HepG2 (cell line): ENCODE measurements at regions not wholly inside any gene's neighbourhood (a gene's known extent, or its start where the extent isn't known, plus 50 kb on each side); places are given as distances from the start of the nearest gene placed in this dataset.
A peak's percentile ranks its signal among the peaks of the same experiment; 100 is the strongest.

Experiments
- ATAC-seq: fragments of 200-7000 bp; cut with Tn5 transposase; 3 replicates; pipeline ENCODE4 v1.9.1; 2020; ENCODE audit warnings: mild to moderate bottlenecking, moderate library complexity
- BruUV-seq: library from RNA; stranded (reverse); fragments of 400-500 nt; replicated peaks from 2 replicates; lab custom pipeline; 2021; lab: Mats Ljungman, UMichigan
- CTCF ChIA-PET: fragments of 300-600 bp; formaldehyde crosslinking; extraction: SDS; loops from one replicate; lab custom pipeline; 2021; ENCODE audit warnings: low total read pairs, inconsistent platforms, low intra/inter-chr PET ratio; lab: Yijun Ruan, JAX
- POLR2A ChIA-PET: fragments of 350-600 bp; sonication (Branson Sonifier 250); formaldehyde crosslinking; loops from one replicate; lab custom pipeline; 2020; ENCODE audit warnings: antibody characterized with exemption, inconsistent platforms; lab: Yijun Ruan, JAX
- DNase-seq: peaks from one replicate; pipeline ENCODE4 v3.0.0-alpha.2; 2015; ENCODE audit warnings: low spot score
- FAIRE-seq: peaks from 3 replicates; lab custom pipeline; 2011; peaks lifted over from hg19 to GRCh38; lab: Jason Lieb, UNC
- H2AFZ ChIP-seq: one replicate; pipeline ENCODE4 v1.6.1; 2011; ENCODE audit warnings: low read length, inconsistent platforms
- H3K27ac ChIP-seq: fragments of 300-600 bp; 3 replicates; pipeline ENCODE4 v1.8.0; 2011; ENCODE audit warnings: mixed run types, mild to moderate bottlenecking, mixed read lengths, low read length, inconsistent platforms; ENCODE audit not compliant: insufficient read depth; ENCODE audit errors: extremely low read length
- H3K27me3 ChIP-seq, 2 experiments: fragments of 200-600 bp in 1 of 2; 2 replicates in 1 of 2; 3 replicates in 1 of 2; pipeline versions ENCODE4 v1.6.0 to v1.8.0; 2011; ENCODE audit warnings: low read length in 2 of 2, mild to moderate bottlenecking in 2 of 2, moderate library complexity in 2 of 2, inconsistent platforms in 1 of 2; ENCODE audit not compliant: insufficient read depth in 2 of 2, control insufficient read depth in 1 of 2
- H3K36me3 ChIP-seq, 2 experiments: fragments of 200-600 bp in 1 of 2; replicated peaks in 1 of 2; 2 replicates in 1 of 2; 3 replicates in 1 of 2; pipeline versions ENCODE4 v1.5.1 to v1.8.0; 2011; ENCODE audit warnings: low read length in 2 of 2, inconsistent platforms in 1 of 2; ENCODE audit not compliant: insufficient read depth in 2 of 2, control insufficient read depth in 1 of 2
- H3K4me1 ChIP-seq: 2 replicates; pipeline ENCODE4 v1.5.1; 2012; ENCODE audit warnings: low read length, inconsistent platforms; ENCODE audit not compliant: insufficient read depth
- H3K4me2 ChIP-seq: 2 replicates; pipeline ENCODE4 v1.6.0; 2011; ENCODE audit warnings: low read depth, low read length, inconsistent platforms
- H3K4me3 ChIP-seq, 3 experiments: fragments of 200-600 bp in 1 of 3; sonication (generic), shearing (Covaris generic) in 1 of 3; replicated peaks in 1 of 3; 2 replicates each; pipeline ENCODE4 v1.5.1; 2011 to 2016; ENCODE audit warnings: low read length in 3 of 3, inconsistent platforms in 2 of 3, low read depth in 2 of 3, mild to moderate bottlenecking in 2 of 3, control low read depth in 1 of 3, mixed read lengths in 1 of 3; ENCODE audit not compliant: insufficient read depth in 1 of 3
- H3K79me2 ChIP-seq: one replicate; pipeline ENCODE4 v1.6.1; 2011; ENCODE audit warnings: low read length, inconsistent platforms; ENCODE audit not compliant: insufficient read depth
- H3K9ac ChIP-seq: 2 replicates; pipeline ENCODE4 v1.6.0; 2011; ENCODE audit warnings: mild to moderate bottlenecking, low read depth, low read length, inconsistent platforms; ENCODE audit not compliant: insufficient read depth
- H3K9me3 ChIP-seq: 2 replicates; pipeline ENCODE4 v1.5.1; 2012; ENCODE audit warnings: mild to moderate bottlenecking, low read length
- H4K20me1 ChIP-seq: 2 replicates; pipeline ENCODE4 v1.6.0; 2011; ENCODE audit warnings: inconsistent platforms, mild to moderate bottlenecking, low read length, moderate library complexity; ENCODE audit not compliant: insufficient read depth
- ERF ChIP-seq: IDR thresholded peaks from 2 replicates; pipeline ENCODE4 v1.6.1; 2018; ENCODE audit warnings: missing biosample characterization, missing genetic modification reagents
- FOXA3 ChIP-seq: IDR thresholded peaks from 2 replicates; pipeline ENCODE4 v1.6.1; 2016; ENCODE audit warnings: missing genetic modification reagents, missing compliant biosample characterization
- KDM5B ChIP-seq: sonication (generic); formaldehyde crosslinking; IDR thresholded peaks from 2 replicates; pipeline ENCODE4 v1.4.0; 2020; ENCODE audit warnings: missing genetic modification reagents, mild to moderate bottlenecking, borderline replicate concordance
- MAFF ChIP-seq: IDR thresholded peaks from 2 replicates; pipeline ENCODE4 v1.6.1; 2011; ENCODE audit warnings: low read depth, low read length, improper control_type of control experiment
- MAFK ChIP-seq, 2 experiments: IDR thresholded peaks in 1 of 2; conservative IDR thresholded peaks in 1 of 2; 2 replicates each; pipeline ENCODE4 v1.6.1; 2011; ENCODE audit warnings: improper control_type of control experiment in 2 of 2, low read length in 2 of 2
- NFIC ChIP-seq: IDR thresholded peaks from 2 replicates; pipeline ENCODE4 v1.6.1; 2012; ENCODE audit warnings: mild to moderate bottlenecking, low read length, inconsistent platforms
- SRSF1 ChIP-seq: fragments of 200-400 bp; formaldehyde crosslinking; optimal IDR thresholded peaks from 2 replicates; pipeline ENCODE3; 2017; ENCODE audit warnings: mild to moderate bottlenecking, low read depth, low read length, moderate library complexity
- ZEB1 ChIP-seq: IDR thresholded peaks from 2 replicates; pipeline ENCODE4 v1.6.1; 2012; ENCODE audit warnings: mild to moderate bottlenecking, low read depth, inconsistent platforms; ENCODE audit not compliant: insufficient replicate concordance
- ZIK1 ChIP-seq: sonication (generic); formaldehyde crosslinking; IDR thresholded peaks from 2 replicates; pipeline ENCODE4 v1.5.0; 2020; ENCODE audit warnings: mild to moderate bottlenecking, low read depth, missing genetic modification reagents, borderline replicate concordance
- ZNF30 ChIP-seq: sonication (generic); formaldehyde crosslinking; IDR thresholded peaks from 2 replicates; pipeline ENCODE4 v1.5.0; 2020; ENCODE audit warnings: mild to moderate bottlenecking, missing genetic modification reagents
- ZNF510 ChIP-seq: sonication (generic); formaldehyde crosslinking; IDR thresholded peaks from 2 replicates; pipeline ENCODE4 v1.4.0; 2020; ENCODE audit warnings: low read depth, mild to moderate bottlenecking, missing genetic modification reagents
- WGBS: methylation state at CpG from one replicate; pipeline ENCODE4 v1.1.6; 2017; ENCODE audit warnings: low lambda C conversion rate; 5-methylcytosine and 5-hydroxymethylcytosine counted together
- in situ Hi-C: cut with HindIII; loops from 2 replicates; pipeline ENCODE4 v1.10.0; 2017; ENCODE audit warnings: low pct_unique_long_range_greater_than_20kb; ENCODE audit not compliant: extremely low pct_ligation_motif_present
- intact Hi-C: fragments of 100-400 bp; cut with micrococcal nuclease; formaldehyde crosslinking; loops from one replicate; pipeline ENCODE4 v1.10.0; 2022; ENCODE audit not compliant: unreplicated experiment

- Histone ChIP-seq H3K4me1 (no peaks in the 10 kb centered on the region), H3K4me3 (no peak overlapping the region), H3K9me3 (no peaks in the 10 kb centered on the region), H3K79me2 (no peaks in the 10 kb centered on the region), H3K9ac (no peak overlapping the region), H3K27me3 (no peaks in the 10 kb centered on the region), H3K4me2 (no peak overlapping the region), H3K27ac (no peak overlapping the region), H2AFZ (no peak overlapping the region), H3K36me3 (no peaks in the 10 kb centered on the region), H4K20me1 (no peaks in the 10 kb centered on the region)
- intact Hi-C loops (no loop called here), in situ Hi-C loops (no loop called here)
- ChIA-PET POLR2A (no interaction called here), CTCF (no interaction called here)
- FAIRE-seq (no peak), ATAC-seq (no peak), DNase-seq (no peak)
- BruUV-seq = no TSS peak
- TF ChIP-seq MAFF (peak; percentile 89), MAFK (conservative IDR thresholded peaks at IDR 0.05 in 1 of 2, IDR thresholded peaks at IDR 0.05 in 1 of 2; ENCODE audit: low read length in 2 of 2) (peak; percentile 91 to 95), KDM5B (CRISPR knock-in tag) (no peak)
- WGBS = 0% methylated on average over 1 of the region's 1 CpG
Observed at GRCh38 chr13:76729691-76730090, 156.5 kb downstream of the KCTD12 start.

DNA sequence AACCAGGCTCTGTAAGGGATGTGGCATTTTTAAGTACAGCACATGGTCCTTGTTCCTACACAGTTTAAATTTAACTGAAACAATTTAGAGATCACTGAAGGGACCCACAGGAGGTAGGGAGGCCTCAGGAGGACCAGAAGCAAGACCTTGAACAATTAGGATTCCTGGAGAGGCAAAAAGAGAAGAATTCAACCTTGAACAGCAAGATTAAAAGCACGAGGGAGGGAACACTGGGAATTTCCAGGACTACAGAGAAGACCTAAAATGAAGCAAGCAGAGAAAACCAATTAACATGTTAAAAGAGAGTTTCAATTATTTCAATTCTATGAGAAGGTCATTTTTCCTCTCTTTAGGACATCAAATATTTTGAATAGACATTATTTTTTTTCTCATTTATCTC lies 160.3 kb downstream of the KCTD12 start:
- no peaks in the 10 kb centered on the region for H3K4me1 ChIP-seq
- no peak overlapping the region for H3K27ac ChIP-seq
- ATAC-seq = no peak
- H2AFZ ChIP-seq = no peak overlapping the region
- H3K36me3 ChIP-seq = no peaks in the 10 kb centered on the region
- BruUV-seq = no TSS peak
- no peaks in the 10 kb centered on the region for H4K20me1 ChIP-seq
- intact Hi-C loops = no loop called here
- POLR2A ChIA-PET = no interaction called here
- H3K9me3 ChIP-seq = no peaks in the 10 kb centered on the region
- in situ Hi-C loops = no loop called here
- no peak for DNase-seq
- 3% methylated on average over 1 of the region's 1 CpG for whole genome bisulfite sequencing
- no peak overlapping the region for H3K4me2 ChIP-seq
- no peak overlapping the region for H3K4me3 ChIP-seq
- H3K9ac ChIP-seq = no peak overlapping the region
- H3K79me2 ChIP-seq = no peaks in the 10 kb centered on the region
- FAIRE-seq = no peak
- CTCF ChIA-PET = no interaction called here
- no peaks in the 10 kb centered on the region for H3K27me3 ChIP-seq
- TF ChIP-seq ZIK1 (no peak), FOXA3 (CRISPR knock-in tag) (no peak), SRSF1 (no peak), ZEB1 (no peak), NFIC (no peak), ZNF510 (no peak), ERF (CRISPR knock-in tag) (no peak), ZNF30 (CRISPR knock-in tag) (no peak)
